ENCODE measurements at regions not wholly inside any gene's neighbourhood (a gene's known extent, or its start where the extent isn't known, plus 50 kb on each side); places are given as distances from the start of the nearest gene placed in this dataset.

GRCh38 chrX:7704205-7704604, 138.8 kb upstream of the VCX start:
- Histone ChIP-seq H3K4me1 (no peaks in the 10 kb centered on the region), H3K9me3 (no peaks in the 10 kb centered on the region), H3K27ac (no peak overlapping the region), H3K27me3 (no peaks in the 10 kb centered on the region), H3K4me3 (no peak overlapping the region), H3K36me3 (no peaks in the 10 kb centered on the region)
- no peak for DNase-seq (ENCODE audit: low spot score in 2 of 2)
- no peak for TF ChIP-seq POLR2A (IDR thresholded peaks at IDR 0.05)
- no peak for TF ChIP-seq CTCF (IDR thresholded peaks at IDR 0.05)
- TF ChIP-seq POLR2AphosphoS5 (IDR thresholded peaks at IDR 0.05) = no peak
- intact Hi-C loops (cut with DNase I; ENCODE audit: low total_unique reads) = no loop called here

- no peak overlapping the region for H3K4me3 ChIP-seq
- H3K9me3 ChIP-seq = no peaks in the 10 kb centered on the region
- H3K4me1 ChIP-seq = no peaks in the 10 kb centered on the region
- no peaks in the 10 kb centered on the region for H3K27me3 ChIP-seq
- H3K36me3 ChIP-seq = no peaks in the 10 kb centered on the region
- intact Hi-C loops (cut with DNase I; ENCODE audit: low total_unique reads) = no loop called here
- TF ChIP-seq CTCF (IDR thresholded peaks at IDR 0.05) (no peak), POLR2AphosphoS5 (IDR thresholded peaks at IDR 0.05) (no peak), POLR2A (IDR thresholded peaks at IDR 0.05) (no peak)
- no peak overlapping the region for H3K27ac ChIP-seq
- no peak for DNase-seq (ENCODE audit: low spot score in 2 of 2)
These were observed 144.7 kb upstream of the VCX start for GRCh38 chrX:7698248-7698647.

- H3K4me1 ChIP-seq = no peaks in the 10 kb centered on the region
- no peak overlapping the region for H3K4me3 ChIP-seq
- DNase-seq (ENCODE audit: low spot score in 2 of 2) = no peak
- intact Hi-C loops (cut with DNase I; ENCODE audit: low total_unique reads) = no loop called here
- H3K9me3 ChIP-seq = no peaks in the 10 kb centered on the region
- H3K36me3 ChIP-seq = no peaks in the 10 kb centered on the region
- H3K27me3 ChIP-seq = no peaks in the 10 kb centered on the region
- H3K27ac ChIP-seq = no peak overlapping the region
- TF ChIP-seq CTCF (IDR thresholded peaks at IDR 0.05) = no peak
- TF ChIP-seq POLR2A (IDR thresholded peaks at IDR 0.05) = no peak
These were observed 152.1 kb upstream of the VCX start for GRCh38 chrX:7690842-7691241.

- H3K27ac ChIP-seq = no peak overlapping the region
- TF ChIP-seq CTCF (IDR thresholded peaks at IDR 0.05) (no peak), POLR2AphosphoS5 (IDR thresholded peaks at IDR 0.05) (no peak), POLR2A (IDR thresholded peaks at IDR 0.05) (no peak)
- no peaks in the 10 kb centered on the region for H3K27me3 ChIP-seq
- H3K36me3 ChIP-seq = no peaks in the 10 kb centered on the region
- H3K4me1 ChIP-seq = no peaks in the 10 kb centered on the region
- H3K9me3 ChIP-seq = no peaks in the 10 kb centered on the region
- intact Hi-C loops (cut with DNase I; ENCODE audit: low total_unique reads) = no loop called here
- no peak for DNase-seq (ENCODE audit: low spot score in 2 of 2)
- no peak overlapping the region for H3K4me3 ChIP-seq
These were observed 153.1 kb upstream of the VCX start for GRCh38 chrX:7689791-7690412.

GRCh38 chrX:7680181-7680580, 162.8 kb upstream of the VCX start:
- no peaks in the 10 kb centered on the region for H3K9me3 ChIP-seq
- no peaks in the 10 kb centered on the region for H3K36me3 ChIP-seq
- H3K4me3 ChIP-seq = no peak overlapping the region
- no peak for DNase-seq (ENCODE audit: low spot score in 2 of 2)
- H3K4me1 ChIP-seq = no peaks in the 10 kb centered on the region
- no peak overlapping the region for H3K27ac ChIP-seq
- TF ChIP-seq POLR2A (IDR thresholded peaks at IDR 0.05) (no peak), POLR2AphosphoS5 (IDR thresholded peaks at IDR 0.05) (no peak), CTCF (IDR thresholded peaks at IDR 0.05) (no peak)
- no peaks in the 10 kb centered on the region for H3K27me3 ChIP-seq
- intact Hi-C loops (cut with DNase I; ENCODE audit: low total_unique reads) = no loop called here
